ENCODE measurements at regions not wholly inside any gene's neighbourhood (a gene's known extent, or its start where the extent isn't known, plus 50 kb on each side); places are given as distances from the start of the nearest gene placed in this dataset.

GRCh38 chr9:14961372-14962068 lies 51.3 kb upstream of the FREM1 start:
- no peak for DNase-seq

- DNase-seq, result no peak
These were observed 50.7 kb upstream of the FREM1 start for GRCh38 chr9:14960881-14961280.

Data from fibroblast of upper back skin (primary cell).